SW480 (cell line): ENCODE measurements at regions not wholly inside any gene's neighbourhood (a gene's known extent, or its start where the extent isn't known, plus 50 kb on each side); places are given as distances from the start of the nearest gene placed in this dataset.

Experiments used
- DNase-seq: peaks from one replicate; pipeline ENCODE4 v3.0.0-alpha.2; 2016; ENCODE audit warnings: low spot score

DNA sequence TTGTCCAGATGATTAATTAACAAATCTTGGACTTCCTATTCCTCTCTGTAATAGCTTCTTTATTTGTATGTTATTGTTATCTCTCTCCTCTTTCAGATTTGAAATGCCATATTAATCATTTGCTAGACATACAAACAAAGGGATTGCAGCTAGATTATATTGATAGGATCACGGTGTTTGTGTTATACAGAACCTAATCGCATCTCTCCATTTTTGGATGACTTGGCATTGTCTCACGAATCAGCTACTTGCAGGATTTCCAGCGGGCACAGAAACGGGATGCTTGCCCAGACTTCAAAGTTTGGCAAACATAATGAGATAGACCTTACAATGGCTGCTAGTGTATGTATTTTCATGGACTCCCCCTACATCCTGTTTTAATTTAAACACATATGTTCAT lies 368.1 kb downstream of the TLE4 start:
- no peak for DNase-seq

DNA sequence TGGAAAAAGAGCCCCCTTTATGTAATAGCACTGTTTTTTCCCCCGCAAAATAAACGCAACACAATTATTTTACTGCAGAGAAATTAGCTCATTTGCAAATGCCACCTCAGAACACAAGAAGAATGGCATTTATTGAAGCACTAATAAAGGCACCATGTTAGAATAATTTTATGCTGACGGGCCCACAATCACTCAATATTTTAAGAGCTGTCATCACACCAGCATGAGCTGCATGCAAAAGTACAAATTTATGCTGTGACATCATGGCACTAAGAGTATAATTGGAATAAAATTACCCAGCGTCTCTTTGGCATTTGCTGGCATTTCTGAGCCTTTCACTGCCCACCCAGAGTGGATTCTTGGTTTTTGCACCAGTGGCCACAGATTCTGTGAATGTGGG lies 364.6 kb downstream of the TLE4 start:
- no peak for DNase-seq

DNA sequence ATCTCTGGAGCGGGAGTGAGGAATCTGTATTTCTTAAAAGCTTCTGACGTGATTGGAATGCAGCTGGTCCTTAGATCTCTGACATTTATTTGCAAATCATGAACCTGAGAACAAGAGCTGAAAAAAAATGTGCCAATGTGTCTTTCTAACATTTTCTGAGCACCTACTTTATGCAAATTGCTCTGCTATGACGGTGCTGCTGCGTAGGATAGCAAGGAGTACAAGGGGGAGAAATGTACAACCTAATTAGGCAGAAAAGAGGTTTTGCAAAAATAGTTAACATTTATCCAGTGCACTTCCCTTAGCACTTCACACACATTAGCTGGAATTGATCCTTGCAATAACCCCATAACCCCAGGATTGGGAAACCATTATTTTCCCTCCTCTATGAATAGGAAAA lies 357.5 kb downstream of the TLE4 start:
- no peak for DNase-seq

DNA sequence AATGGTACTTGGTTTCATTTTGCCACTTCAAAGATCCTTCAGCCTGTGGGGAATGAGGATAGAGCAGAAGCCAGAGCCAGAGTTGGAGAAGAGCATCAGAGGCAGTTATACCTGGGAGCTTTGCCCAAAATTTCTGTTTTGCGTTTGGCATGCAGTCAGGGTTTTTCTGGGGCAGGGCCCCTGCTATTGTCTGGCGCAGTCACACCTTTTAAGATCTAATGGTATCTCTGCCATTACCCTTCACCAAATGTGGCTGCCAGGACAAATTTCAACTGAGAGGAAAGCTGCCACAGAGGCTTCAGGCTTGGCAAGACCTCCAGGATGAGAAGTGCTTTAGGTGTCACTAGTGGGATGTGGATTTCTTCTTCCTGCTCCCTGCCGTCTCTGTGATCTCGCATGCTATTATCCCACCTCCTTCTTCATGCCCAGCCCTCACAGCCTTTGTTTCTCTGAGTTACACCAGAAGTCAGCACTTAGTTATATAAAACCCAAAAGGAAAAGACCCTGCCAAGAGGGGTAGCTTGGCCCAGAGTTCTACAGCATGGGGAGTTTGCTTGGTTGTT lies 357.0 kb downstream of the TLE4 start:
- no peak for DNase-seq

GRCh38 chr9:79925326-79925725 lies 353.6 kb downstream of the TLE4 start:
- no peak for DNase-seq

DNA sequence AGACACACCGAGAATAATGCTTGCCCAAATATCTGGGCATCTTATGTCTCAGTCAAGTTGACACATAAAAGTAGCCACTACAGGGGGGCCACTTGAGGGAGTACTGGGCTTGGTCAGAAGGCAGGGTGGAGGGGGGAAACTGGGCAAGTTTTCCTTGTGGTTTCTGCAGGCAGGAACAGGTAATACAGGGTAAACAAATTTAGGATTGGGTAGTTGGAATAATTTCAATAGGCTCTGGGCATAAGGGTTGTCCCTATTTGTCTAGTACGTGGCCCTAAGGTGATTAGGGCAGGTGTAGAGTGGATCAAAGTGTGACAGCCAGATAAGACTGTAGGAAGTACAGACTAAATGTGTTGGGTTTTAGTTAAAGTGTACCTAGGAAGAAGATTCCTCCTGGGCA lies 353.1 kb downstream of the TLE4 start:
- DNase-seq, result no peak

DNA sequence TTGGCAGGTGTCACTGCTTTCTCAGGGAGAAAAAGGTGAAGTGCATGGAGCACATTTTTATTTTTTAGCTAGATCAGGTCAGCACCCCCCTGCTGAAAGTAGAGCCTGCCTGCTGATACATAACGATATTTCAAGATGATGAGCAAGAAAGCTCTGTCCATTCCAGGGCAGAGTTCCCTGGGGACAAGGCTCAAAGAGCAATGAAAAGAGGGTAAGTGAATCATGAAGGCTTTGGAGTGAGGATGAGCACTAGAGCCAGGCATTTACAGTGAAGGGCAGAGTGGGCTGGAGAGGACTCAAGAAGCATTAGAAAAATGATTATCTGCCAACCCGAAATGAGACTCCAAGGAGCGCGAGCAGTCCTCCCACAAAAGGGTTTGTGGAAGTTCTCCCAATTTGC lies 345.7 kb downstream of the TLE4 start:
- DNase-seq, result no peak

DNA sequence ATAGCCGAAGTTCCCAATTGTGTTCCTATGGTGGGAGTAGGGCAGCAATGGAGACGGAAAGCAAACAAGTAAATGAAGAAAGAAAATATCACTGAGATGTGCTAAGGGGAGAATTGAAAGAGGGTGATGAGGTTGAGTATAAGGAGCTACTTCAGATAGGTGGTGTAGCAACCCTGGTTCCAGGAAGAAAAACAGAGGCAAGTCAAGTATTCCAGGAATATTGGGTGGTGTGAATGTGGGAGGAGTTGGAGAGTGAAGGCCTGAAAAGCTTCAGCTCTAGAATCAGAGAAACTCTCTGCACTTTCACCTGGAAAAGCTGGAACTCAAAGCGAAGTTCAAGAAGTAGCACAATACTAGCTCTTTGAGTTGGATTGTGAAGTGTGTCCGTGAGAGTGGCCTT lies 342.1 kb downstream of the TLE4 start:
- no peak for DNase-seq

DNA sequence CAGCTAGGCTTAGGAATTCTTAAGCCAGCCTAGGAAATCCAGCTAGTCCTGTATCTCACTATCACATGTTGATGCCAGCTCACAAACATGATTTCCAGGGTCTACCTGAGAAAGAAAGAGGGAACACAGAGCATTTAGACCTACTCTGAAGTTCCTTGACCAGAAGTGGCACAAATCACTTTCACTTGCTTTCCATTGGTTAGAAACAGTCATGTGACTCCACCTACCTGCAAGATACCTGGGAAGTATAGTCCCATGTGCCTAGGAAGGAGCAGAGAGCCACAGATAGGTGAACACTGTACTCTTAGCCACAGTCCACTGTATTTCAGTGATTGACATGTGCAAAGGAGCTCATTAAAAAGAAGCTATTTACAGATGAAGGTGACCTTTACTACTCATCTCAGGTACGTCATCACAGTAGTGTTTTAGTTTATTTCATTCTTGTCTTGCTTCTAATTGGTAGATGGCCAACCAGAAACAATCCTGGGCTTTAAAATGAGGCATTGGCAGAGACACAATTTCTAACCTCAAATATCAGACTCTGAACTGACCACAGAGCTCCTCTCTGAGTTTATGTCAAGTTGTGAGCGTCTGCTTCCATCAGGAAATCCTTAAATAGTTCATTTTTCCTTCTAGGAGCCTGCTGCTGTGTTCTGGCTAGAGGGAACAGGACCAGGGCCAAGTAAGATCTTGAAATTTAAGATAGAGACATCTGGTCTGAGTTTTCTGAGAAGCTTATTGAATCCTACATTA lies 340.7 kb downstream of the TLE4 start:
- no peak for DNase-seq

- DNase-seq, result no peak
Measured at GRCh38 chr9:79911724-79912123, 340.0 kb downstream of the TLE4 start.

DNA sequence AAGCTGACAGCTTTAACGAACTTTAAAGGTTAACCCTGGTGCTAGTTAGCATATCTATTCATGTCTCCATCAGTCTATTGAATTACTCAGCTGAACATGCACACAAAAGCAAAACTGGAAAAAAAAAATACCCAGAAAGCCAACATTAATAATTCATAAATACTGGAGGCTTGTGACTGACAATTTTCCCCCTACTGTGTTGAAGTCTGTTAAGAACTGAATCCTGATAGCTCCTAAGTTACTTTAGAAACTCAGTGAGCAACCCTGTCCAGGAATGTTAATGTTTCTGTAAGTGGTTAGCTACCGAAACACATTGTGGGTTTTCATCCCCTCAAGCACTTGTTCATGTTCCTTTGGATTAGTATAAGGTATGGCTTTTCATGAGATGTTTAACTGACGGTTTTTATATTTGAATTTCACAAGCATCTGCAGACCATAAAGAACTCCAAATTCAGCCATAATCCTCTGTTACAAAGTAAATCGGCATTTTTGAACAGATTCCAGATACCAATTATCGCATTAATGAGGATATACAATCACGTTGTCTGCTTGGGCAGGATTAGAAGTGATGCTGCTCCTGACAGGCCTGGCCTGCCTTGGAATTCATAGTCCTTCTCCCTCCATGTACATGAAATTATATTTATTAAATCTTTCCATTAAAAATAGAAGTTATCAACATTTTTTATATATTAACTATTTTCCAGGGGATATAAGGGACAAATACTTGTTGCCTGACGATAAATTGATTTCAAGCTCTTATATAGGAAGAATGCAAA lies 331.2 kb downstream of the TLE4 start:
- DNase-seq, result no peak

DNA sequence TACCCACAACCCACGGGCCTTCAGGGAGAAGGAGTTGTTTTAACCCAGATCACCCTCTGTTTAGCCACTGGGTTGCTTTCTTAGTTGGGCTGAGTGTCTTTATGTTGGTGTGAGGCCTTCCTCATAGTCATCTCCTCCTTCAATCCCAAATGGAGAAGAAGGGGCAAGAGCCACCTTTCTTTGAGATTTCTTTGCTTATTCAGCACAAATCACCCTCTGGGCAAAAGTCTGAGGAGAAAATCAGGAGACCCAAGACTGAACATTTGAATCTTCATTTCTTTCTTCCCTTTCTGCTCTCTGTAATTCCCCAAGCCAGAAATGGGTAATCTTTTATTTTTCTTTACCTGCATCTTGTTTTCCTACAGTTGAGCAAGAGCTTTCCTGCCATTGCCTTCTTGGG lies 329.0 kb downstream of the TLE4 start:
- DNase-seq, result no peak

DNA sequence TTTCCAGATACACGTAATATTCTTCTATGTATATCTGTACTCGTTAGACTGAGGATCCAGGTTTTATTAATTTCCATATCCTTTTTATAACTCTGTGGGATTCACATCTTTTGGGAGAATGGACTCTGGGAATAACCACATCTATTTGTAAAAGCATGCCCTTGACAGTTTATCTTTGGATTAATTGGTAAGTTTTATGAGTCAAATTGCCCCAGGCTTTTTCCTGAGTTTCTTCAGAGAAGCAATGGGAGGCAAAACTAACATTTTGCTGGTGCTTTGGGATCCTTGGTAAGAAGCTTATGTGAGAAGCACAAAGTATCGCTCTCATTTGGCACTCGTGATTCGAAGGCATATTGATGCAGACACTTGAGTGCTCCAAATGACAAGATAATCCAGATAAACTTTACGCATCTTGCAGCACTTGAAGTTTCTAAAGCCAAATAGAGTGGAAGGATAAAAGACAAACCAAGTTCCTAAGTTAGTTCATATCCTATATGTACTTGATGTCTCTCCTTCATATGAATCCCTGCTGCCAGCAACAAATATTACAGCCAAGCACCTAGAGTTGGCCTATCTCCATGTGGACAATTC lies 324.7 kb downstream of the TLE4 start:
- DNase-seq, result no peak

DNA sequence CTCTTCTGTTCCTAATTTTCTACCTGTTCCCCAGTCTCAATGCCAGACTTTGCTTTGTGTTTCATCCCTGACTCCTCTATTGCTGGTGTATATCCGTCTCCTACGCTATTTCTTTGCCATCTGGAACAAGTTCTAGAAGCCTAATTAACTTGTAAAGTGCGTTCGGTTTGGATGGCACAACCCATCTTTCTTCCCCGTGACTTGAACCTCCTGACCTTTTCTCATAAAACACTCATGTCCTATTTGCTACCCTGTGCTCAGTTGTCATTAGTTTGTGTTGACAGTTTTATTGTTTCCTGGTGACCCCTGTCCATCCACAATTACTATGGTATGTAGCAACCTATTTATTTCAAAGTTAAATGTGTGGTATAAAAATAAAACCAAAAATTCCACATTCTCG lies 323.5 kb downstream of the TLE4 start:
- DNase-seq, result no peak

DNA sequence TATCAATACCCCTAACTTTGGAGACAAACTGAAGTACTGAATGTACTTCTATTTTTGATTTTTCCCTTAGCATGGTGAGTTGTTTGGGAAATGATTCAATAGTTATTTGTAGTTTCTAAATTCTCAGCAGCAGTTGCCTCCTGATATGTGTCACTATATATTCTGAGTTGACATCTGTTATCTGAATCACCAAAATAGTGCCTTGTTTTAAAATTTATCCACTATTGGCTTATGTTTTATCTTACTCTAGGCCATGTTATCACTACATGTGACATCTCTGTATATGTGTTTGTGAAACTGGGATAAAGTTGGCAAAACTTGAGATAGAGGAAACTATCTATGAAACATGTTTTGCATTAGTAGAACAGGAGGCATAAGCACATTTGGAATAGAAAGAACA lies 317.6 kb downstream of the TLE4 start:
- DNase-seq, result no peak

DNA sequence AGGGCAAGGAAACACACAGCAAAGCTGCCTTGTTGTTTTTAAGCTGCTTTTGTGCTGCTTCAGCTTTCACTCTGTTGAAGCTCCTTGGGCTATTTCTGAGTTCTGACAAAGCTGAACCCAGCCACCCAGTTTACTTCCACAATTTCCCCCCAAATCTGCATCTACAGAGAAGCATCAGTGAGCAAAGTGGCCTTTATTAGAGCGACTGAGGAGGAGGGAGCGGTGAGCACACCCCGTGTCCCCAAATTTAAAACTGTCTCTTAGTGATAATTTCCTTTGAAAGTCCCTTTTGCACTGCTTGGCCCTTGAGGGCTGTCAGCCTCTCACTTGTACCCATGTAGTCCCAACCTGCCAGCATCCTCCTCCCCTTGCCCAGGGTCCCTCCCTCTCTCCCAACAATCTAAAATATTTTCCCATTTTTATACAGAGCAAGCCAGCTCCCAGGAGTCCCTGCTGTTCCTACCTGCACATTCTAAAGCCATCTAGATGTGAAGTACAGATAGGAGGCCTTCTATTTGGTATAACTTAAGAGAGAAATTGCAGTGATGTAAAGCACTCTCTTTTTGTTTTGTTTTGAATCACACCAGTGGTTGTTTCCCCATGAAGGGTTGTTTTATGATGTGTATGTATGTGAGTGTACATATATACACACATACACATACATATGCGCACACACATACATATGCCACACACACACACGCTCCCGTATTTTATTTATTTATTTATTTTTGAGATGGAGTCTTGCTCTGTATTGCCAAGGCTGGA lies 313.5 kb downstream of the TLE4 start:
- DNase-seq, result no peak

GRCh38 chr9:79884546-79884945 lies 312.8 kb downstream of the TLE4 start:
- DNase-seq, result no peak

GRCh38 chr9:79883073-79883645 lies 311.4 kb downstream of the TLE4 start:
- DNase-seq, result no peak

GRCh38 chr9:79880626-79881025 lies 308.9 kb downstream of the TLE4 start:
- DNase-seq, result no peak

DNA sequence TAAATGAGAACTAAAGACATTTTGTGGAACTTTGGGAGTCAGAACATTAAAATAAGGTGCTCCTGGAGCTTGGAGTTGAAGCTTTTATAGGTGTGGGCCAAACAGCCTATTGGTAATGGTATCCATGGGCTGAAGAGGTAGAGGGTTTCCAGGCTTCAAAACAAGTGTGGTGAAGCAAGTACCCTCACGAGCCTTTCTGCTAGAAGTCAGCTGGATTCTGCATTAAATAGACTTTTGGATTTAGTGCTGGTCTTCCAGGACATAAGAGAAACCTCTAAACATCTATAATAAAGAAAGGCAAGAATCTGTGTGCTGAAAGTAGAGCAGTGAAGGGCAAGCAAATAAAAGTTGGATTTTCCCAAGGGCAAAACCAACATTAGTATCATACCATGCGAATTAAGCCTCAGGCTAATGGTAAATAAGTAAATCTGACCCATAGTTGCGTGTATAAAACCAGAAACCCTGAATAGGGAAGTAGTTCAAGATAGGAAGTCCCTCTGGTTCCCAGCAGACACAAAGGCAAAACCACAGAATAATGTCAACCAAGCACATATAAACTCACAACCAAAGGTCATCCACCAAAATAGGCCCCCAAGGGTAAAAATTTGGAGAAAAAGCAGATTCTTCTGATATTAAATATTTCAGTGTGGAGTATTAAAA lies 306.3 kb downstream of the TLE4 start:
- no peak for DNase-seq

DNA sequence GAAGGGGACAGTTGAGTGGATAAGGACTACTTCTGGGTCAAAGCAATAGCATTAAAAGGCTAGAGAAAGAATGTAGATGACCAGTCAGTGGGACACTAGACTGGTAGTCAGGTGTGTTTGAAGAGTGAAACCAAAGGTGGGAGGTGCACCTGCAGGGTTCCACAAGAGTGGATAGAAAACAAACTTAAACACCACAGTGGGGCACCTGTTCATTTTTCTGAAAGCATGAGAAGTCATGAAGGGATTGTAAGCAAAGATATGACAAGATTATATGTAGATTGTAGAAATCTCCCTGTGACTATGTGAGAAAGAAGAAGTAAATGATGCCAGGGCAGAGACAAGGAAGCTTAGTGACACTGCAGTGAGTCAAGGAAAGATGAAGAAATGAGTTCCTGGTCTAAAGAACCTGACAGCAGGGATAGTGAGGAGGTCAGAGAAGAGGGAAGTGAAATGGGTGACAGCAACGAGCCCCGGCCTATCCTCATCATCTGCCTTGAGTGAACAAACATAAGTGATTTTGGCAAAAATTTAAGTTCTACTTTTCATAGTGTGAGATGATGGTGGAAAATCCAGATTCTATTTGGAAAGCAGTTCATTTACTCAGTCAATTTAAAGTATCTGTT lies 296.9 kb downstream of the TLE4 start:
- DNase-seq, result no peak
